HL-60 (cell line): ENCODE measurements at regions not wholly inside any gene's neighbourhood (a gene's known extent, or its start where the extent isn't known, plus 50 kb on each side); places are given as distances from the start of the nearest gene placed in this dataset.

Source experiments
- DNase-seq, 2 experiments: peaks; one replicate each; pipeline ENCODE4 v3.0.0-alpha.2; 2010 to 2020; ENCODE audit warnings: low read depth in 1 of 2, low spot score in 1 of 2
- H3K27ac ChIP-seq: fragments of 250-450 bp; sonication (Bioruptor Pico); replicated peaks from 2 replicates; pipeline ENCODE4 v1.5.1; 2020; ENCODE audit warnings: mild to moderate bottlenecking, moderate library complexity
- H3K27me3 ChIP-seq: fragments of 250-450 bp; sonication (Bioruptor Pico); 2 replicates; pipeline ENCODE4 v1.5.1; 2021; ENCODE audit warnings: mild to moderate bottlenecking, moderate library complexity; ENCODE audit not compliant: insufficient read depth, poor library complexity, severe bottlenecking
- H3K4me3 ChIP-seq: replicated peaks from 2 replicates; pipeline ENCODE4 v1.5.1; 2011; ENCODE audit warnings: mild to moderate bottlenecking, control low read depth, low read length; ENCODE audit not compliant: insufficient read depth
- CTCF ChIP-seq: IDR thresholded peaks from one replicate; pipeline ENCODE4 v1.5.1; 2011; ENCODE audit warnings: low read length, control low read depth, inconsistent platforms; ENCODE audit not compliant: insufficient read depth
- GABPA ChIP-seq: IDR thresholded peaks from 2 replicates; pipeline ENCODE4 v1.6.1; 2012; ENCODE audit warnings: low read depth
- POLR2AphosphoS5 ChIP-seq: IDR thresholded peaks from 2 replicates; pipeline ENCODE4 v1.6.1; 2012; ENCODE audit warnings: low read depth
- SPI1 ChIP-seq: IDR thresholded peaks from 2 replicates; pipeline ENCODE4 v1.6.1; 2012; ENCODE audit warnings: low read depth, mild to moderate bottlenecking, borderline replicate concordance
- TF ChIP-seq, protein P1 (sequence below): IDR thresholded peaks from 2 replicates; pipeline ENCODE4 v1.6.1; 2012; ENCODE audit warnings: low read depth; ENCODE audit not compliant: insufficient replicate concordance

- no peak for DNase-seq
- Histone ChIP-seq H3K27me3 (no peaks in the 10 kb centered on the region), H3K27ac (no peak overlapping the region), H3K4me3 (no peak overlapping the region)
- no peak for TF ChIP-seq CTCF
- TF ChIP-seq, protein P1, sequence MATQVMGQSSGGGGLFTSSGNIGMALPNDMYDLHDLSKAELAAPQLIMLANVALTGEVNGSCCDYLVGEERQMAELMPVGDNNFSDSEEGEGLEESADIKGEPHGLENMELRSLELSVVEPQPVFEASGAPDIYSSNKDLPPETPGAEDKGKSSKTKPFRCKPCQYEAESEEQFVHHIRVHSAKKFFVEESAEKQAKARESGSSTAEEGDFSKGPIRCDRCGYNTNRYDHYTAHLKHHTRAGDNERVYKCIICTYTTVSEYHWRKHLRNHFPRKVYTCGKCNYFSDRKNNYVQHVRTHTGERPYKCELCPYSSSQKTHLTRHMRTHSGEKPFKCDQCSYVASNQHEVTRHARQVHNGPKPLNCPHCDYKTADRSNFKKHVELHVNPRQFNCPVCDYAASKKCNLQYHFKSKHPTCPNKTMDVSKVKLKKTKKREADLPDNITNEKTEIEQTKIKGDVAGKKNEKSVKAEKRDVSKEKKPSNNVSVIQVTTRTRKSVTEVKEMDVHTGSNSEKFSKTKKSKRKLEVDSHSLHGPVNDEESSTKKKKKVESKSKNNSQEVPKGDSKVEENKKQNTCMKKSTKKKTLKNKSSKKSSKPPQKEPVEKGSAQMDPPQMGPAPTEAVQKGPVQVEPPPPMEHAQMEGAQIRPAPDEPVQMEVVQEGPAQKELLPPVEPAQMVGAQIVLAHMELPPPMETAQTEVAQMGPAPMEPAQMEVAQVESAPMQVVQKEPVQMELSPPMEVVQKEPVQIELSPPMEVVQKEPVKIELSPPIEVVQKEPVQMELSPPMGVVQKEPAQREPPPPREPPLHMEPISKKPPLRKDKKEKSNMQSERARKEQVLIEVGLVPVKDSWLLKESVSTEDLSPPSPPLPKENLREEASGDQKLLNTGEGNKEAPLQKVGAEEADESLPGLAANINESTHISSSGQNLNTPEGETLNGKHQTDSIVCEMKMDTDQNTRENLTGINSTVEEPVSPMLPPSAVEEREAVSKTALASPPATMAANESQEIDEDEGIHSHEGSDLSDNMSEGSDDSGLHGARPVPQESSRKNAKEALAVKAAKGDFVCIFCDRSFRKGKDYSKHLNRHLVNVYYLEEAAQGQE, result no peak
- TF ChIP-seq GABPA, result no peak
- no peak for TF ChIP-seq POLR2AphosphoS5
- TF ChIP-seq SPI1, result no peak
Observed at GRCh38 chr12:78628491-78629100, 236.0 kb upstream of the SYT1 start.

- no peaks in the 10 kb centered on the region for H3K27me3 ChIP-seq
- TF ChIP-seq POLR2AphosphoS5, result no peak; the same call in 1 of the 2 replicates
- TF ChIP-seq SPI1, result peak; percentile 42; the same call in 1 of the 2 replicates
- DNase-seq, result peak; percentile 24 to 38
- no peak overlapping the region for H3K27ac ChIP-seq
- no peak overlapping the region for H3K4me3 ChIP-seq
Observed at GRCh38 chr12:78636231-78636855, 228.2 kb upstream of the SYT1 start.

- DNase-seq, result no peak
Observed at GRCh38 chr12:78641837-78642423, 222.6 kb upstream of the SYT1 start.

More at GRCh38 chr12:78641837-78642423, 222.6 kb upstream of the SYT1 start:
- TF ChIP-seq POLR2AphosphoS5 (no peak), CTCF (no peak), SPI1 (no peak), GABPA (no peak)
- TF ChIP-seq, protein P1, result no peak
- Histone ChIP-seq H3K27me3 (no peaks in the 10 kb centered on the region), H3K27ac (no peak overlapping the region), H3K4me3 (no peak overlapping the region)
